Stromal cell of bone marrow (primary cell): ENCODE measurements at regions not wholly inside any gene's neighbourhood (a gene's known extent, or its start where the extent isn't known, plus 50 kb on each side); places are given as distances from the start of the nearest gene placed in this dataset.
A peak's percentile ranks its signal among the peaks of the same experiment; 100 is the strongest.
"Not testable (repeated sequence)": the region's sequence is repeated elsewhere in the genome, so short reads cannot be mapped to it uniquely, and the experiment has no call there.

Experiments used
- DNase-seq: peaks from one replicate; pipeline ENCODE4 v3.0.0-alpha.2; 2012; ENCODE audit warnings: low read depth

DNA sequence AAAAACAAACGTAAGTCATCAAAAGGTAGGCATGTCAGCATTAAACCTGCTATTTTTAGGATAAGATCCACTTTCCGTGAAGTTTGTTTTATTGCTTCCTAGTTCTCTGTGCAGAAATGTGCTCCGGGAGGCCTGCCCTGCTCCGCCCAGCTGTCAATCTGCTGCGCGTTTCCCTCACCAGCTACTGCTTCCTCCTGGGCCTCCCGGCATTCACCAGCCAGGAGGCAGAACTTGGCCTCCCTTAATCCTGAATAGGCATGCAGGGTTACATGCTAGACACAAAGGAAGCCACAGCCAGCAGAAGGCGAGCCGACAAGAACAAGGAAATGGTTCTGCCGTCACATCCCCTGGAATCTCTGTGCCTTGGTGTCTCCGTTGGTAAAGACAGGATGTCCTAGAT, 386.2 kb downstream of the IRS2 start:
- DNase-seq, result no peak

DNA sequence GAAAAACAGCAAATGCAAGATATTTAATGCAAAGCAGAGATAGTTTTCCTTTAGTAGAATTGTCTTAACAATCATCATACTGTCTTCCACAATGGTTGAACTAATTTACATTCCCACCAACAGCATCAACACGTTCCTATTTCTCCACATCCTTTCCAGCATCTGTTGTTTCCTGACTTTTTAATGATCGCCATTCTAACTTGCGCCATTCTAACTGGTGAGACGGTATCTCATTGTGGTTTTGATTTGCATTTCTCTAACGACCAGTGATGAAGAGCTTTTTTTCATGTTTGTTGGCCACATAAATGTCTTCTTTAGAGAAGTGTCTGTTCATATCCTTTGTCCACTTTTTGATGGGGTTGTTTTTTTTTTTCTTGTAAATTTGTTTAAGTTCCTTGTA, 388.3 kb downstream of the IRS2 start:
- not testable (repeated sequence) for DNase-seq

DNA sequence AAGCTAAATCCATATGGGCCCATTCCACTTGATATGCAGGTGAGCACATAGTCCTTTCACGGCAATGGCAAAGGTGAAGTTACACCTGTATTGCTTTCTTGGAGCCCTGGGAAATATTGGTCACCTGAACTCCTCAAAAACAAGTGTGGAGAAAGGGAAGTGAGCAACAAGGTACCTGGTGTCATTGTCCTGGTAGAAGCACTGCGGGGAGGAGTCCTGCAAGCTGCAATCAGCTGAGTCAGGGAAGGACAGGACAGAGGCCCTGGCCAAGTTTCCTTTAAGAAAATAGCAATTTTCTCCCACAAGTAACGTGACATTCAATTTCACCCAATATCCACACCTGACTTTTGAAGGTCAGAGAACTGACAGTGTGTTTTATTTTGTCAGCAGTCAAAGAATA, 389.1 kb downstream of the IRS2 start:
- no peak for DNase-seq

DNA sequence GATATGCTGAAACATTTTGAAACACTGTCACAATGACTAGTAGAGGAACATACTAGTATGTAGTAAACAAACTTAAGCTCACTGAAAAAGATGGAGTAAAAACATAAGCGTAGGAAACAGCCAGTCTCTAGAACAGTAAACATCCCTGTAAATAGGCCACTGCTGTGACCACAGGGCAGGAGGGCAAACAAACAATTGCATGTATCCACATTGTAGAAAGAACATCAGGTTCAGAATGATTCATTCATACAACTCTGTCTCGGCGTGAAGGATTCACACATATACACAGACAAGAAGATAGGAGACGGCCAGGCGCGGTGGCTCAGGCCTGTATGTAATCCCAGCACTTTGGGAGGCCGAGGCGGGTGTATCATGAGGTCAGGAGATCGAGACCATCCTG, 390.1 kb downstream of the IRS2 start:
- no peak for DNase-seq

- DNase-seq, result no peak
These were observed 391.4 kb downstream of the IRS2 start for GRCh38 chr13:109395014-109395413.

- no peak for DNase-seq
These were observed 391.9 kb downstream of the IRS2 start for GRCh38 chr13:109394311-109394988.

DNA sequence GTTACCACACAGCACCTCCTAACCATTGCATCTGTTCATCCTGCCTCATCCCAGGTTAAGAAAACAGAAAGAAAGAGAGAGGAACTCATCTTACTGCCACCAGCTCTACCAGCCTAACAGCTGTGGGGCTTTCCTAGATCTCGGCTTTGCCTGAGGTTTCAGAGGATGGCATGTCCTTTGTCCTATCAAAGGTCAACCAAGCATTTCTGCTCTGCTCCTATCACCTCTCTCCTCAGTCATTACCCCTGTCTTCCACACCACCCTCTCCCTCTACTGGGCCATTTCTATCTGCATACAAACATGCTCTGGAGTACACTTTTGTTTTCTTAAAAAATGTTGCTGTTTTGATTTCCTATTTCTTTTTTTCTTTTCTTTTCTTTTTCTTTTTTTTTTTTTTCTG, 393.3 kb downstream of the IRS2 start:
- DNase-seq, result no peak

GRCh38 chr13:109390391-109390790, 396.0 kb downstream of the IRS2 start:
- DNase-seq, result no peak

- no peak for DNase-seq
These were observed 396.5 kb downstream of the IRS2 start for GRCh38 chr13:109389892-109390345.

GRCh38 chr13:109389456-109389855, 396.9 kb downstream of the IRS2 start:
- no peak for DNase-seq

DNA sequence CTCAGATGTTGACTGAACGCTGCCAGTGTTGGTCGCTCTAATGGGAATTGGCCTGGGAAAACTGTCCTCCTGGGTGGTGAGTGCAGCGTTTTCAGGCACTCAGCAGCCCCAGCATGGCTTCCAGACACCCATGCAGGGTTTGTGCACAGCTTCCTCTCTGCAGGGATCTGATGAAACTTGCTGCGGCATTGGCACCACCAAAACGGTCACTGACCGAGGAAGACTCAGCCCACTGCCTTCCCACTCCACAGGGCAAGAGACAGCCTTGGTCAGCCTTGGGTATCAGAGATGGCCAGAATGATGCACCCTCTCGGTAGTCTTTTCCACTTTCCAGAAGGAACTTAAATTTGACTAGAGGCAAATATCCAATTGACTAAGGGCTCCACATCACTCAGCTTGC, 398.9 kb downstream of the IRS2 start:
- DNase-seq, result no peak

GRCh38 chr13:109385242-109385560, 401.2 kb downstream of the IRS2 start:
- DNase-seq, result no peak

- DNase-seq, result peak; percentile 75
These were observed 401.7 kb downstream of the IRS2 start for GRCh38 chr13:109384491-109385241.

DNA sequence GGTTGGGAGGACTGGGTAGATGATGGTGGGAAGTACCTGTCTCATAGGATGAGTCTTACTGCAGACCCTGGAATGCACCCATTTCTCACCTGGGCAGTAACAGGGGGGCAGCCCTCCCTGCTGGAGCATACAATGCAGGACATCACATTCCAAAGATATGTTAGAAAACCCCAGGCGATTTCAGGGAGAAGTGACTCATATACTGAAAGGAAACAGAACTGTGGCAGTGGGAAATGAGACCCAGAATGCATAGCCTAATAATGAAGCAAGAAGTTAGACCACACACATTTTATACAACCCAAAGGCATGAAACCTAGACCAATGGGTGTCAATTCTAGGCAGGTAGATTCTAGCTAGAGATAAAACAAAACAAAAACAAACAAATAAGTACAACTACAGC, 402.7 kb downstream of the IRS2 start:
- no peak for DNase-seq

DNA sequence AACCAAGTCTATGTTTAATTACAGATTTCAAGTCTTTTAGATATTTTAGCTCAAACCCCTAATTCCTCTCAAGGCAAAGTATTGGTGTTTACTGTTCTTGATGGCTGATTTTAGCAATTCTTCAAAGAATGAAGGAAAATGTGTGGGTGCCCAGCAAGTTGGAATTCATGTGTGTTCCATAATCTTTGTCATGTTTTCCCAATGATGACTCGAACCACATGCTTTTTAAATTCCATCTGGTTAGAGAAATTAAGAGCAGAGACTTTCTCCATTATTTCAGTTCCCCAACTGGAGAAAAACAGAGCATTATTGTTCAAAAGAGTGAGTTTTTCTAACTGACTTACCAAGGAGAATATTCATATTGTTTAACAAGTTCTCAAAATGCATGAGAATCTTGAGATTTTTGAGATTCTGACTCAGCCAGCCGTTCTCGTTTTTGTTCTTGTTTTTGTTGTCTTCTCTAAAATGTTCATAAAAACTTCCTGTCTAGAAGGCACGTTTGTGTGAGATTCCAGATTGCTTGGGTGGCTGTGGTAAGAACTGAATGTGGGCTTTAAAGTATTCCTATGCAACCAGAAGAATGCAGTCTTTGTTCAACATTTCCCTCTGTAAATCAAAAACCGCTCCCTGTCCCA, 404.7 kb downstream of the IRS2 start:
- no peak for DNase-seq

DNA sequence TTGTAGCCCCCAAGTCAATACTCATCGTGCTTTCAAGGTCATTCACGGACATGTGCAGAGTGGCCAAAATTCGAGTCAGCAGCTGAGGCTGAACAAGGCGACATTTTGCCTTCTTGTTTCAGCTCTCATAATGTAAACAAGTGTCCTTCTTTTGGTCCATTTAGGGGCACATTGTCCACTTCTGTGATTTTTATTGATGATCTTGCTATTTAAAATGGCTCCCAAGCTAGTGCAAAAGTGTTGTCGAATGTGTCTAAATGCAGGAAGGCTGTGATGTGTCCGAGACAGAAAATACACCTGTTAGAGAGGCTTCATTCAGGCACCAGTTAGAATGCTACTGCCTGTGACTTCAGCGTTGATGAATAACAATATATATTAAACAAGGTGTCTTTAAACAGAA, 405.9 kb downstream of the IRS2 start:
- no peak for DNase-seq

DNA sequence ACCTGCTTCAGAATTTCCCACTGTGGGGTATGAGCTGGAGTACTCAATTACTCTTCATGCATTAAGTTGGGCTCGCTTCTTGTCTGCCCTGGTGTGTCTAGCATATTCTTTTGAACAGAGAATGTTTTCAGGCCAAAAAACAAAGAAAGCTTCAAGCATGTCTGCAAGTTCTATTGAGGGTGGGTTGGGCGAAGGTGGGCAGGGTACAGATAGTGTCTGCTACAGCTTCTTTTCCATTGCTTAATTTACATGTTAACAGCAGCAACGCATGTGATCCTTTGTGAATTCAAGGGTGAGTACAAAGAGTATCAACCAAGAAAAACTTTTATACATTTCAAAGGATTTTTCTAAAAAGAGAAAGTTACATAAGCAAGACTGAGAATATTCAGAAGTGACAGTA, 406.5 kb downstream of the IRS2 start:
- DNase-seq, result no peak

GRCh38 chr13:109376936-109377335, 409.4 kb downstream of the IRS2 start:
- no peak for DNase-seq

- DNase-seq, result no peak
These were observed 411.7 kb downstream of the IRS2 start for GRCh38 chr13:109374609-109375200.

DNA sequence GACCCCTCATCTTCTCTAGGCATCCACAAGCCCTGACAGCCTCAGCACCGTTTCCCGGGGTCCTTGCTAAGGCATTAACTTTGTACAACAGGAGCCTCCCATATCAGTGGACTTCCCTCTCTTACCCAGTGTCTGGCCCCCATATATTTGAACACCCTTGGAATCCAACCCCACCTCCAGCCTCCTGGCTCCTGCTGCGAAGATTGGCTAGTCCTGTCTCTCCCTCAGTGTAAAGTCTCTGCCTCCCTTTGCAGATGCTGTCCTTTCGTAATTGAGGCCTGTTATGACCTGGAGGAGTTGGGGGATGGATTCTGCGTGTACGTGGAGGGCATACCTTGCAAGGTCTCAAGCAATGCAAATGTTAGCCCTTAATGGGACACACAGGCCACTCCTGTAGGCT, 413.7 kb downstream of the IRS2 start:
- DNase-seq, result no peak

GRCh38 chr13:109371066-109371465, 415.3 kb downstream of the IRS2 start:
- no peak for DNase-seq

- DNase-seq, result no peak
These were observed 415.9 kb downstream of the IRS2 start for GRCh38 chr13:109370496-109370895.
